ENCODE measurements at regions not wholly inside any gene's neighbourhood (a gene's known extent, or its start where the extent isn't known, plus 50 kb on each side); places are given as distances from the start of the nearest gene placed in this dataset.

DNA sequence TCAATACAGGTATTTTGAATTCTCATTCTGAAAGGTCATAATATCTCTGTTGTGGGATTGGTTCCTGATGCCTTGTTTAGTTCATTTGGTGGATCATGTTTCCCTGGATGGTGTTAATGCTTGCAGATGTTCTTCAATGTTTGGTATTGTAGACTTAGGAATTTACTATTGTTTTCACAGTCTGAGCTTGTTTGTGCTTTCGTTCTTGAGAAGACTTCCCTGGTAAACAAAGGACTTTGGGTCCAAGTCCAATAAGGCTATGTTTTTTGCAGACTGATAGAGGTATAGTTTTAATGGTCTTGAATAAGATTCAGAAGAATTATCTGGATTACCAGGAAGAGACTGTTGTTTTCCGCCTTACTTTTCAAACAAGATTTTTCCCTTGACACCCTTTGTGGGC is 1646.3 kb downstream of the AMY1C start:
- Mint-ChIP-seq H3K4me1 (ENCODE audit: low read depth, unreplicated experiment) (no peaks in the 10 kb centered on the region), H3K27ac (ENCODE audit: unreplicated experiment) (no peak overlapping the region), H3K36me3 (ENCODE audit: insufficient read depth, unreplicated experiment) (no peaks in the 10 kb centered on the region), H3K27me3 (ENCODE audit: insufficient read depth, unreplicated experiment) (no peaks in the 10 kb centered on the region), H3K9me3 (ENCODE audit: unreplicated experiment) (no peaks in the 10 kb centered on the region), H3K4me3 (ENCODE audit: unreplicated experiment) (no peak overlapping the region)
- H3K36me3 ChIP-seq (ENCODE audit: control insufficient read depth, insufficient read depth, low read length), result no peaks in the 10 kb centered on the region
- ChIA-PET CTCF (no interaction called here), POLR2A (no interaction called here)
- TF ChIP-seq CTCF (IDR thresholded peaks at IDR 0.05; ENCODE audit: insufficient read depth in 1 of 2, low read depth in 1 of 2, low read length in 1 of 2, severe bottlenecking in 1 of 2, unreplicated experiment in 1 of 2), result no peak
- H3K27me3 ChIP-seq (replicated peaks; ENCODE audit: control insufficient read depth, insufficient read depth, low read length), result no peaks in the 10 kb centered on the region
- no TSS peak for BruUV-seq (replicated peaks)
- DNase-seq, result no peak
- intact Hi-C loops (cut with micrococcal nuclease; ENCODE audit: unreplicated experiment), result no loop called here
- no peak overlapping the region for H3K4me3 ChIP-seq (ENCODE audit: low read depth, low read length)
- no peaks in the 10 kb centered on the region for H3K9me3 ChIP-seq
- no peaks in the 10 kb centered on the region for H3K4me1 ChIP-seq

GRCh38 chr1:105398909-105399308 is 1649.2 kb downstream of the AMY1C start:
- CTCF ChIA-PET, result no interaction called here
- no peak overlapping the region for H3K4me3 Mint-ChIP-seq (ENCODE audit: unreplicated experiment)
- intact Hi-C loops (cut with micrococcal nuclease; ENCODE audit: unreplicated experiment), result no loop called here
- H3K36me3 Mint-ChIP-seq (ENCODE audit: insufficient read depth, unreplicated experiment), result no peaks in the 10 kb centered on the region
- H3K4me1 Mint-ChIP-seq (ENCODE audit: low read depth, unreplicated experiment), result no peaks in the 10 kb centered on the region
- no peak for DNase-seq
- H3K9me3 Mint-ChIP-seq (ENCODE audit: unreplicated experiment), result no peaks in the 10 kb centered on the region
- Histone ChIP-seq H3K36me3 (ENCODE audit: control insufficient read depth, insufficient read depth, low read length) (no peaks in the 10 kb centered on the region), H3K4me1 (no peaks in the 10 kb centered on the region), H3K9me3 (no peaks in the 10 kb centered on the region), H3K27me3 (replicated peaks; ENCODE audit: control insufficient read depth, insufficient read depth, low read length) (no peaks in the 10 kb centered on the region), H3K4me3 (ENCODE audit: low read depth, low read length) (no peak overlapping the region)
- no TSS peak for BruUV-seq (replicated peaks)
- H3K27me3 Mint-ChIP-seq (ENCODE audit: insufficient read depth, unreplicated experiment), result no peaks in the 10 kb centered on the region
- POLR2A ChIA-PET, result no interaction called here
- H3K27ac Mint-ChIP-seq (ENCODE audit: unreplicated experiment), result no peak overlapping the region
- no peak for TF ChIP-seq CTCF (IDR thresholded peaks at IDR 0.05; ENCODE audit: insufficient read depth in 1 of 2, low read depth in 1 of 2, low read length in 1 of 2, severe bottlenecking in 1 of 2, unreplicated experiment in 1 of 2)

DNA sequence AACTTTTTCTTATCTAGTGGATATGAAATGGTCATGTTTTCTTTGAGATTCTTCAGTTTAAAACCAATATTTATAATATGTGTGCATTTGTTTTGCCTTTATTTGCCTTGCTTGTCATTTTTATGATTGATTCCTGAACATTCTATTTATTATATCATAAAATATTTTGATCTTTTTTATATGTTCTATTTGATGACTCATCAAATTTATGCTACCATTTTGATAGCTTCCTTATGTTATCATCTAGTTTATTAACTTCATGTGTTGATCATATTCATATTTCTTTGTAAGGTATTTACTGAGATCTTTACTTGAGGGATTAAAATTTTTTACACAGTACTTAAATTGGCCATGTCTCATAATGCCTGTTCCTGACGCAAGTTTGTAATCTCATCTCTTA is 1650.0 kb downstream of the AMY1C start:
- DNase-seq, result no peak
- Mint-ChIP-seq H3K27me3 (ENCODE audit: insufficient read depth, unreplicated experiment) (no peaks in the 10 kb centered on the region), H3K4me3 (ENCODE audit: unreplicated experiment) (no peak overlapping the region), H3K36me3 (ENCODE audit: insufficient read depth, unreplicated experiment) (no peaks in the 10 kb centered on the region), H3K4me1 (ENCODE audit: low read depth, unreplicated experiment) (no peaks in the 10 kb centered on the region), H3K9me3 (ENCODE audit: unreplicated experiment) (no peaks in the 10 kb centered on the region), H3K27ac (ENCODE audit: unreplicated experiment) (no peak overlapping the region)
- no TSS peak for BruUV-seq (replicated peaks)
- Histone ChIP-seq H3K4me1 (no peaks in the 10 kb centered on the region), H3K9me3 (no peaks in the 10 kb centered on the region), H3K27me3 (replicated peaks; ENCODE audit: control insufficient read depth, insufficient read depth, low read length) (no peaks in the 10 kb centered on the region), H3K36me3 (ENCODE audit: control insufficient read depth, insufficient read depth, low read length) (no peaks in the 10 kb centered on the region), H3K4me3 (ENCODE audit: low read depth, low read length) (no peak overlapping the region)
- intact Hi-C loops (cut with micrococcal nuclease; ENCODE audit: unreplicated experiment), result no loop called here
- CTCF ChIA-PET, result no interaction called here
- POLR2A ChIA-PET, result no interaction called here
- TF ChIP-seq CTCF (IDR thresholded peaks at IDR 0.05; ENCODE audit: insufficient read depth in 1 of 2, low read depth in 1 of 2, low read length in 1 of 2, severe bottlenecking in 1 of 2, unreplicated experiment in 1 of 2), result no peak
